ENCODE measurements at regions not wholly inside any gene's neighbourhood (a gene's known extent, or its start where the extent isn't known, plus 50 kb on each side); places are given as distances from the start of the nearest gene placed in this dataset.

DNA sequence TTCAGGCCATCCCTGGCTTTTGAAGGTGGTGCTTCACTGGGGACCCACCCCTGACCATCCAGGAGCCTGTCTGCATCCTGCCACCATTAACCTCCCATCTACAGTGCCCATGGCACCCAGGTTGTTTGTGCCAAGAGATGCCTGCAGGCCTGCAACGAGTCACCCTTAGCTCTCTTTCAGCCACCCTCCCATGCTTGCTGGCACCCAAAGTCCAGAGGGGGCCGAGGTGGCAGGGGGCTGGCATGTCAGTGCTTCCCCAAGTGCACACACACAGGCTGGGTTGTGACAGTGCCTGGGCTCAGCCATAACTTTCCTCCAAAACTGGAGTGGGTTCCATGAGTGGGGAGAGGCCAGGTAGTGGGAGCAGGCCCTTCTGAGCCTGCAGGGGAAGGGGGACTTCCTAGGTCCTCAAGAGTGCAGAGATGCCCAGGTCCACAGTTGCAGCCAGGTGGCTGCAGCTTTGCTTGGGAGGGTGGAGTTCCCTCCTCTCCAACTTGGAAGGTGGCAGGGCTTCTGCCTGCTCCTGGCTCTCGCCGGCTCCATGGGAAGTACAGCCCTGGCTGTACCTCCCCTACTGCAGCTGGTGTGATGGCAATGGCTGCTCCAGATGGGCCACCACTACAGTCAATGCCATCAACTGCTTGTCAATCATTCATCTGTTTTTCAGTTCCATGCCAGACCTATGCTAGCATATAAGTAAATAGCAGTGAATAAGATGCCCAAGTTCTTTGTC lies 235.9 kb upstream of the GIMD1 start:
- H3K4me1 Mint-ChIP-seq = no peaks in the 10 kb centered on the region
- H3K9me3 Mint-ChIP-seq = peaks cover 3 to 5% of the 10 kb centered on the region in 2 experiments; a peak in 2 of 5 replicates
- Histone ChIP-seq H2BK120ac (ENCODE audit: low read depth, low read length, poor library complexity, severe bottlenecking) (no peak overlapping the region), H3K4ac (ENCODE audit: low read depth, low read length) (no peak overlapping the region), H3K79me1 (ENCODE audit: insufficient read depth, low read depth, low read length, poor library complexity, severe bottlenecking) (no peaks in the 10 kb centered on the region), H3K79me2 (ENCODE audit: insufficient read depth, low read length) (no peaks in the 10 kb centered on the region), H4K20me1 (ENCODE audit: control insufficient read depth, insufficient read depth, insufficient read length) (no peaks in the 10 kb centered on the region), H3K9ac (ENCODE audit: extremely low read depth, insufficient read length, low read length) (no peak overlapping the region), H3K27me3 (ENCODE audit: insufficient read depth, low read length) (no peaks in the 10 kb centered on the region), H3K14ac (ENCODE audit: insufficient read depth, low read length) (no peak overlapping the region), H3K4me1 (ENCODE audit: insufficient read depth, low read length) (no peaks in the 10 kb centered on the region), H2AK5ac (ENCODE audit: insufficient read length, low read length) (no peak overlapping the region), H3K18ac (ENCODE audit: insufficient read length, low read depth, low read length) (no peak overlapping the region), H3K27ac (ENCODE audit: insufficient read length, low read depth, low read length) (no peak overlapping the region), H3K23ac (ENCODE audit: insufficient read length, low read depth, low read length) (no peak overlapping the region), H2BK15ac (ENCODE audit: low read depth, low read length) (no peak overlapping the region), H4K5ac (ENCODE audit: insufficient read length, low read depth, low read length) (no peak overlapping the region), H3K23me2 (ENCODE audit: insufficient read length, low read depth, low read length, poor library complexity, severe bottlenecking) (no peaks in the 10 kb centered on the region), H3K9me3 (ENCODE audit: control insufficient read depth, low read depth, low read length) (no peaks in the 10 kb centered on the region), H3K4me2 (ENCODE audit: insufficient read depth, insufficient read length, low read length) (no peak overlapping the region), H3K56ac (ENCODE audit: insufficient read length, low read depth, low read length) (no peak overlapping the region), H2BK5ac (ENCODE audit: insufficient read length, low read length) (no peak overlapping the region), H2BK20ac (ENCODE audit: low read depth, low read length, poor library complexity, severe bottlenecking) (no peak overlapping the region), H2AFZ (ENCODE audit: low read length) (no peak overlapping the region), H2BK12ac (ENCODE audit: insufficient read length, low read depth, low read length) (no peak overlapping the region), H4K8ac (replicated peaks; ENCODE audit: insufficient read length, low read depth, low read length) (no peak overlapping the region), H4K91ac (ENCODE audit: insufficient read length, low read depth, low read length) (no peak overlapping the region), H3T11ph (ENCODE audit: low read length) (no peak overlapping the region)
- H3K36me3 Mint-ChIP-seq (ENCODE audit: insufficient read depth in 1 of 3, low read depth in 3 of 3) = no peaks in the 10 kb centered on the region; a peak in 1 of 7 replicates
- no peak overlapping the region; a peak in 1 of 7 replicates for H3K27ac Mint-ChIP-seq
- no peak overlapping the region for H3K4me3 Mint-ChIP-seq
- TF ChIP-seq, protein P1, sequence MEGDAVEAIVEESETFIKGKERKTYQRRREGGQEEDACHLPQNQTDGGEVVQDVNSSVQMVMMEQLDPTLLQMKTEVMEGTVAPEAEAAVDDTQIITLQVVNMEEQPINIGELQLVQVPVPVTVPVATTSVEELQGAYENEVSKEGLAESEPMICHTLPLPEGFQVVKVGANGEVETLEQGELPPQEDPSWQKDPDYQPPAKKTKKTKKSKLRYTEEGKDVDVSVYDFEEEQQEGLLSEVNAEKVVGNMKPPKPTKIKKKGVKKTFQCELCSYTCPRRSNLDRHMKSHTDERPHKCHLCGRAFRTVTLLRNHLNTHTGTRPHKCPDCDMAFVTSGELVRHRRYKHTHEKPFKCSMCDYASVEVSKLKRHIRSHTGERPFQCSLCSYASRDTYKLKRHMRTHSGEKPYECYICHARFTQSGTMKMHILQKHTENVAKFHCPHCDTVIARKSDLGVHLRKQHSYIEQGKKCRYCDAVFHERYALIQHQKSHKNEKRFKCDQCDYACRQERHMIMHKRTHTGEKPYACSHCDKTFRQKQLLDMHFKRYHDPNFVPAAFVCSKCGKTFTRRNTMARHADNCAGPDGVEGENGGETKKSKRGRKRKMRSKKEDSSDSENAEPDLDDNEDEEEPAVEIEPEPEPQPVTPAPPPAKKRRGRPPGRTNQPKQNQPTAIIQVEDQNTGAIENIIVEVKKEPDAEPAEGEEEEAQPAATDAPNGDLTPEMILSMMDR (conservative IDR thresholded peaks at IDR 0.05) = no peak
- no peak for DNase-seq
- H3K27me3 Mint-ChIP-seq (ENCODE audit: low read depth) = no peaks in the 10 kb centered on the region
- no CpG with 5 or more reads among the region's 4 CpGs for WGBS (ENCODE audit: extremely low coverage, insufficient read length, low lambda C conversion rate)

All from H9 (cell line).